ENCODE measurements at regions not wholly inside any gene's neighbourhood (a gene's known extent, or its start where the extent isn't known, plus 50 kb on each side); places are given as distances from the start of the nearest gene placed in this dataset.
"Not testable (repeated sequence)": the region's sequence is repeated elsewhere in the genome, so short reads cannot be mapped to it uniquely, and the experiment has no call there.

GRCh38 chr7:8314566-8314965, 52.6 kb upstream of the ICA1 start:
- in situ Hi-C loops (cut with HindIII; ENCODE audit: low sequenced_read_pairs): loop anchor here (5.0 kb wide), 1 partner anchor 62 kb away; no protein-coding TSS in a partner anchor

- in situ Hi-C loops (cut with HindIII; ENCODE audit: low sequenced_read_pairs): no loop called here
Observed at GRCh38 chr7:8319115-8319514, 57.1 kb upstream of the ICA1 start.

GRCh38 chr7:8320174-8320573, 58.2 kb upstream of the ICA1 start:
- in situ Hi-C loops (cut with HindIII; ENCODE audit: low sequenced_read_pairs): no loop called here

GRCh38 chr7:8321312-8321711, 59.3 kb upstream of the ICA1 start:
- in situ Hi-C loops (cut with HindIII; ENCODE audit: low sequenced_read_pairs): no loop called here

GRCh38 chr7:8322667-8323066, 60.7 kb upstream of the ICA1 start:
- in situ Hi-C loops (cut with HindIII; ENCODE audit: low sequenced_read_pairs): no loop called here

- in situ Hi-C loops (cut with HindIII; ENCODE audit: low sequenced_read_pairs): no loop called here
Observed at GRCh38 chr7:8325067-8325466, 63.1 kb upstream of the ICA1 start.

GRCh38 chr7:8327199-8327598, 65.2 kb upstream of the ICA1 start:
- in situ Hi-C loops (cut with HindIII; ENCODE audit: low sequenced_read_pairs): no loop called here

- in situ Hi-C loops (cut with HindIII; ENCODE audit: low sequenced_read_pairs): no loop called here
Observed at GRCh38 chr7:8338206-8338605, 76.2 kb upstream of the ICA1 start.

GRCh38 chr7:8343556-8343955, 81.6 kb upstream of the ICA1 start:
- in situ Hi-C loops (cut with HindIII; ENCODE audit: low sequenced_read_pairs): no loop called here

GRCh38 chr7:8347395-8347794, 85.4 kb upstream of the ICA1 start:
- in situ Hi-C loops (cut with HindIII; ENCODE audit: low sequenced_read_pairs): not testable (repeated sequence)

- in situ Hi-C loops (cut with HindIII; ENCODE audit: low sequenced_read_pairs): not testable (repeated sequence)
Observed at GRCh38 chr7:8351654-8352053, 81.8 kb upstream of the NXPH1 start.

- in situ Hi-C loops (cut with HindIII; ENCODE audit: low sequenced_read_pairs): no loop called here
Observed at GRCh38 chr7:8353991-8354390, 79.4 kb upstream of the NXPH1 start.

- in situ Hi-C loops (cut with HindIII; ENCODE audit: low sequenced_read_pairs): no loop called here
Observed at GRCh38 chr7:8354503-8354902, 78.9 kb upstream of the NXPH1 start.

GRCh38 chr7:8356071-8356470, 77.3 kb upstream of the NXPH1 start:
- in situ Hi-C loops (cut with HindIII; ENCODE audit: low sequenced_read_pairs): no loop called here

- in situ Hi-C loops (cut with HindIII; ENCODE audit: low sequenced_read_pairs): no loop called here
Observed at GRCh38 chr7:8357536-8357935, 75.9 kb upstream of the NXPH1 start.

GRCh38 chr7:8360564-8361153, 72.8 kb upstream of the NXPH1 start:
- in situ Hi-C loops (cut with HindIII; ENCODE audit: low sequenced_read_pairs): no loop called here

- in situ Hi-C loops (cut with HindIII; ENCODE audit: low sequenced_read_pairs): no loop called here
Observed at GRCh38 chr7:8362723-8363369, 70.6 kb upstream of the NXPH1 start.

GRCh38 chr7:8363407-8364015, 69.9 kb upstream of the NXPH1 start:
- in situ Hi-C loops (cut with HindIII; ENCODE audit: low sequenced_read_pairs): no loop called here

GRCh38 chr7:8365499-8366110, 67.8 kb upstream of the NXPH1 start:
- in situ Hi-C loops (cut with HindIII; ENCODE audit: low sequenced_read_pairs): loop anchor here (5.0 kb wide), 1 partner anchor 93 kb away; no protein-coding TSS in a partner anchor

- in situ Hi-C loops (cut with HindIII; ENCODE audit: low sequenced_read_pairs): loop anchor here (5.0 kb wide), 1 partner anchor 96 kb away; no protein-coding TSS in a partner anchor
Observed at GRCh38 chr7:8368007-8368406, 65.4 kb upstream of the NXPH1 start.

- in situ Hi-C loops (cut with HindIII; ENCODE audit: low sequenced_read_pairs): no loop called here
Observed at GRCh38 chr7:8371742-8372141, 61.7 kb upstream of the NXPH1 start.

- in situ Hi-C loops (cut with HindIII; ENCODE audit: low sequenced_read_pairs): no loop called here
Observed at GRCh38 chr7:8373851-8374250, 59.6 kb upstream of the NXPH1 start.

Data from endothelial cell of hepatic sinusoid (primary cell).